Globus pallidus (tissue), 1 donor: ENCODE measurements at regions not wholly inside any gene's neighbourhood (a gene's known extent, or its start where the extent isn't known, plus 50 kb on each side); places are given as distances from the start of the nearest gene placed in this dataset.

Source experiments
- DNase-seq: peaks from one replicate; pipeline ENCODE4 v3.0.0-alpha.2; 2015; ENCODE audit warnings: low spot score

DNA sequence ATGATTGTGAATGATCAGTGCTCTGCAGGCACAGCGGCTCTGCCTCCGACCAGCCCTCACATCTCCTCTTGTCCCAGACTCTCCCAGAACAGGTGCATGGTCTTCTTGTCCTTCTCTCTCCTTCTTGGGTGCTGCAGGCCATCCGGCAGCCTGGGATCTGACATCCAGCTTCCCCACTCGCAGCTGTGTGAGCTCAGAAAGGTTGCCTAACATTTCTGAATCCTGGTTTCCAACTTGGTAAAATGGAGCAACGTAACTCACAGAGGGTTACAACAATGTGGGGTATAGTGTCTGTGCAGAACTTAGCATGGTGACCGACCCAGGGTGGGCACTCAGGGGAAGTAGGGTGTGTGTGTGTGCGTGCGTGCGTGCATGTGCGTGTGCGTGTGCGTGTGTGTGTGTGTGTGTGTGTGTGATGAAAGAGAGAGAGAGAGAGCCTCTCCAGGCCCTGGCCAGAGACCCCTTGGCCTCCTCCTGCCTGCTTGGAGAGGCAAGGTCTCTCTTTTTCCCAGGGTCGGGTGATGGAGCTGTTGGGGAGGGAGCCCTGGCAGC is 110.1 kb downstream of the SNX5 start:
- no peak for DNase-seq

DNA sequence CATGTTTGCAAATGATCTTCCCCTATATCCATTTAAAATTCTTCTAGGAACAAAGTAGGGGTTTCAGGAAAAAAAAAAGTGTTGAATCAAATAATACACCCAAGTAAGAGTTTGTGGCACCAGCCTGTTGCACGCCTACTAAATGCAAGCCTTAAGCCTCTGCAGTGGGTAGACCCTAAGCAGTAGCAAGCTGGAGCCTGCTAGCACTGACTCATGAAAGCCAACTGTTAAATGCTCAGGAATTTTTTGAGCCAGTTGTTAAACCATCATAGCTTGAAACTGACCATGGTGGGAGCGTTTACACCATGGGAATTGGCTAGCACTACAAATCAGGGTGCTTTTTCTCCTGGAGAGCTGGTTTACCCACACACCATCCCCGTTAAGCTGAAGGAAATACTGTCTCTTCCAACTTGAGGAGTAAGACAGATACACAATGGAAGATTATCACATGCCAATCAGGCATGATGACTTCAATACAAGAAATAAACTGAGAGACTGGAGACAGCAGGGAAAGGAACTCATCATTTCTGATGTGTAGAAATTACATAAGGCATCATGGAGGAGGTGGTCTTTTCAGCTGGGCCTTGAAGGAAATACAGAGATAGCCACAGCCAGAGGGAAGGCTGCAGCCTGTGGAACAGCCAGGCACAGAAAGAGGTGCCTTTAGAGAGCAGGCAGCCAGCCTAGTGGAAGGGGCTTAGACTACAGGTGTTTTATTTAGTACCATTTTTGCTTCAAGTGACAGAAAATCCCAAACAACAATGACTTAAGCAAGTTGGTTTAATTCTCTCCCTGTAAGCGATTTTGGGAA is 110.8 kb downstream of the SNX5 start:
- no peak for DNase-seq

DNA sequence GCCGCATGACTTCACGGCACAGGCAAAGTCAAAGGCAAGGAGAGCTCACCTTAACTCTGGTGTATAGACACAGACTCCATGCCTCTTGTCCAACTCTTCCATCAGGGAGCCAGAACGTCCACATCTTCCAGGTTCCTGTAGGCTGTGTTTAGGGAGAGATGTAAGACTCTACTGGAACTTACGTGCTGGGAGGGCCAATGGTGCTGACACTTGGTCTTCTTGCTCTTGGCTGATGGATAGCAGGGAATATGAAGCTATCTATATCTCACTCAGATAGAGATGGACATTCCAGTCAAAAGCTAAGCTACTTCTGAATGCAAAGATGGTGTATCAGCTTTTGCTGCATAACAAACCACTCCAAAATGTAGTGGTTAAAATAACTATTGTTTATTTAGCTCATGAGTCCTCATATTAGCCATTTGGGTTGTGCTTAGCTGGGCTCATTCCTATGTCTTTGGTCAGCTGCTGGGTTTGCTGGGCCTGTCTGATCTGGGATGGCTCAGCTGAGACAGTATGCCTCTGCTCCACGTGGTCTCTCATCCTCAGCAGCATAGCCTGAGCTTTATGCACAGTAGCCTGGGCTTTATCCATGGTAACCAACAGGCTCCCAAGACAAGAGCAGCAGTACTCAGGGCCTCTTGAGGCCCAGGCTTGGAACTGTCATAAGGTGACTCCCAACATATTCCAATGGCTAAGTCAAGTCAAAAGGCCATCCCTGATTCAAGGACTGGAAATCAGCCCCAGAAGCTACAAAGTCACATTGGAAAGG is 111.6 kb downstream of the SNX5 start:
- no peak for DNase-seq

DNA sequence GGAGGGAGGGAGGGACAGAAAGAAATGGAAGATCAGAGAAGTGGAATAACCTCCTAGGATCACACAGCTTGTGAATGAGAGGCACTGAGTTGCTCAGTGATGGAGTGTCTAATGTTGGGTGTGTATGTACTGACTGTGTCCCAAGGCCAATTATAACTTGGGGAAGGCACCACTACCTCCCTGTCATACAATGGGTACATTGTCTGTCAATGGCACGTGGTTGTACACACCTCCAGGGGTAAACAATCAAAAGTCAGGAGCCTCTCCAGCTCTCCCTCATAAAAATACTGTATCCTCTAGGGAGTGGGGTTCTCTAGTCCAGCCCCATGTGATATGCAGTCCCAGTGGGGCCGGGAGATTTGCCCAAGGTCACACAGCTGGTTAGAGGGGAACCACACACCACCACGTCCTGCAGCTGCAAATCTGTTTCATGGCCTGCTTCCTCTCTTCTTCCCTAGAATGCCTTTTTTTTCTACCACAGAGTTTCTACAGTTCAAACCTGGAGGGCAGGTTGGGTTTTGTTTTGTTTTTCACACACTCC is 112.5 kb downstream of the SNX5 start:
- no peak for DNase-seq

DNA sequence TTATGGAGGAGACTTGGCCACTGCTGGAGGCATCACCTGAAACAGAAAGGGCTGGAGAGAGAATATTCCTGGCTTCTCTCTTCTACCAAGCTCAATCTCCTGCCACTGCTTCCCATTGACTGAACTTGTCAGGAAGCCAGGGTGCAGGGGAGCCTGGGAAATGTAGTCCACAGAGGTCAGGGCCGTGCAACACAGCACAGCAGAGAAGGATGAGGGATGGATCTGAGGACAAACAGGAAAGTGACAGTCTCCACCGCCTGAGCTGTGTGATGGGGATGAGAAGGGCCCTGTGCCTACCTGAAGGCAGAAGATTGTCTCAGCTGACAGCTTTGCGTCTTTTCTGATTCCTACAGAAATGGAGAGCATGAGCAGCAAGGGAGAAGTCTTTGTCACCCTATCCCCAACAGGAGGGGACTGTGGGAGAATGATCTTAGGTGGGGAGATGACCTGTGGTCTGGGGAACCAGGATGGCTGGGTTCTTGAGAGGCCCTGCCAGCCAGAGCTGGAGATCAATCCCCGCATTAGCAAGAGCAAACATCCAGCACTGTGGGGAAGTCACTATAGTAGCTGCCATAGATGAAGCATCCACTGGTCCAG is 114.2 kb downstream of the SNX5 start:
- peak; percentile 49 for DNase-seq

DNA sequence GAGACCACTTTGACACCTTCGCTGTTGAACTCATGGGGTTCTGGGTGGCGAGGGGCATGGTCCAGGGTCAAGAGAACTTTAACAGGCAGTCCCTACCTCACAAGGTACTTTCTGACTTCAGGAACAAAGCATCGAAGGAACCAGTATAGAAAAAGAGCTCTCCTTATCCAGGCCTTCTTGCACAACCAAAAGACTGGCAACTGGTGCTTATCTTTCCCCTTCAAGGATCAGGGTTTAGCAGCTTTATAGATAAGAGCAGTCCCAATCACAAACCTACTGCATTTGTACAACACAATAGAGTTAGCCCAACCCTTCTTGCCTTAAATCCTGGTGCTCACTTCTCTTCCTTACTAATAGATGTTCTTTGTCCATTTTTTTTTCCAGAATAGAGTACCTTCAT is 116.3 kb downstream of the SNX5 start:
- no peak for DNase-seq

DNA sequence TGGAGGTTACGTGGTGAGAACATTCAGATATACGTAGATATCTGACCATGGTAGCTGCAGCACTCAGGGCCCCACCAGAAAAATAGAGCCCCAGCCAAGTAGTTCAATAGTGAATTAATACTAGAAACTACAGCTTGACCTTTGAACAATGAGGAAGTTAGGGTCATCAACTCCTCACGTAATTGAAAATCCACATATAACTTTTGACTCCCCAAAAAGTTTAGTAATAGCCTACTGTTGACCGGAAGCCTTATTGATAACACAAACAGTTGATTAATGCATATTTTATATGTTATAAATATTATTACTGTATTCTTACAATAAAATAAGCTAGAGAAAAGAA is 117.9 kb downstream of the SNX5 start:
- DNase-seq: no peak

DNA sequence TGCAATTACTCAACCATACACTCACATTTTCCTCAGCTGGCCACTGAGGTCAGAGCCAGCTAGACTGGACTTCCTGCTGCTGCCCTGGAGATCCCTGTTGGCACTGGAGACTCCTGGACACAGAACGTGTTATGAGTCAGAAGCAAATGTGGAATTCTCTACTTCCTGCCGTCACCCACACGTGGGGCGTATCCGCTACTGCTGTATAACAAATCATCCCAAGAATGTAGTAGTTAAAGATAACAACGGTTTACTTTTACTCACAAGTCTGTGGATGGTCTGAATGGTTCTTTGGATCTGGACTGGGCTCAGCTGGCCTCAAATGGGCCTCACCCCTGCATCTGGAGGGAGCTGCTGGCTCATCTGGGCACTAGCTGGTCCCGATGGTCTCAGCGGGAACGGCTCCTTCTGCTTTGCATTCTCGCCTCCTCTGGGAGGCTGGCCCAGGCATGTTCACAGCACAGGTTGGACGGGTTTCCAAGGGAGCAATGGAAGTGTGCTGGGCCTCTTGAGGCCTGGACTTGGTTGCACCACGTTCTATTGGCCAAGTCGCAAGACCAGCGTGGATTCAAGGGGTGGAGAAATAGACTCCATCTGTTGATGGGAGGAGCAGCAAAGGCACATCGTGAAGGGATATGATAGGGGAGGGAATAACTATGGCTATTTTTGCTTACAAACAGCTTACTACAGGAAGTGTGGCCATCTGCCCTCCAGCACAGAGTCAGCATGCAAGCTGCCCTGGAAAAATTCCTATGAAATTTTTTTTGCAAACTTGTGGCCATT is 118.5 kb downstream of the SNX5 start:
- no peak for DNase-seq

DNA sequence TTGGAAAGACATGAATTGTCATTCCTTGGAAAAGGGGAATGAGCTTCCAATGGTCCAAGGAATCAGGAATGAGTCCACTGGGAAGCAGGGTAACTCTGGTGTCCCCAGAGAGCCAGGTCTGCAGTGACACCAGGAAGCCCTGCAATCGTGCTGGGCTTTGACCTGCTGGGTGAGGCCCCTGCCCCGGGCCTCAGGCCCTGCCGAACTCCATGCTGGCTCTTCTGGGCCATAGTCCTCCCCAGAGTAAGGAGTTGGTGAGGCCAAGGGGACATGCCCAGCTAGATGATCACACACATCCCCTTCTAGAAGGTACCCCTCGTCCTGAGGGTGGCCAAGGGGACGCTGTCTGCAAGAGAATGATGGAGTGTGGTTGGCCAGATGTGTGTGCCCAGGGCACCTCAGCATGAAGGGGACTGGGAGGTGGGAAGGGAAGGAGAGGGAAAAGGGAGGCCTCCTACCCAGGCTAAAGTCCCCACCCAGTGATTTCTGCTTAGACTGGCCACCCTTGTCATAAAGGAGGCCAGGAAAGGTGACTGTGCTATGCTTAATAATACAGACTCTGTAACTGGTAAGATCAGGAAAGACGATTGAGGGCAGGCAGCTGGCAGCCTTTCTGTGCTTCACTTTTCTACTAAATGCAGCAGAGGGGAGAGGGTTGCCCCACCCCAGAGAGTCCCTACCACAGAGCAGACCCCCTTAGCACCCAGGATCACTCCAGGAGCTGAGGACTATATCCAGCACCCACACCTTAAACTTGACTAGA is 119.3 kb downstream of the SNX5 start:
- no peak for DNase-seq

DNA sequence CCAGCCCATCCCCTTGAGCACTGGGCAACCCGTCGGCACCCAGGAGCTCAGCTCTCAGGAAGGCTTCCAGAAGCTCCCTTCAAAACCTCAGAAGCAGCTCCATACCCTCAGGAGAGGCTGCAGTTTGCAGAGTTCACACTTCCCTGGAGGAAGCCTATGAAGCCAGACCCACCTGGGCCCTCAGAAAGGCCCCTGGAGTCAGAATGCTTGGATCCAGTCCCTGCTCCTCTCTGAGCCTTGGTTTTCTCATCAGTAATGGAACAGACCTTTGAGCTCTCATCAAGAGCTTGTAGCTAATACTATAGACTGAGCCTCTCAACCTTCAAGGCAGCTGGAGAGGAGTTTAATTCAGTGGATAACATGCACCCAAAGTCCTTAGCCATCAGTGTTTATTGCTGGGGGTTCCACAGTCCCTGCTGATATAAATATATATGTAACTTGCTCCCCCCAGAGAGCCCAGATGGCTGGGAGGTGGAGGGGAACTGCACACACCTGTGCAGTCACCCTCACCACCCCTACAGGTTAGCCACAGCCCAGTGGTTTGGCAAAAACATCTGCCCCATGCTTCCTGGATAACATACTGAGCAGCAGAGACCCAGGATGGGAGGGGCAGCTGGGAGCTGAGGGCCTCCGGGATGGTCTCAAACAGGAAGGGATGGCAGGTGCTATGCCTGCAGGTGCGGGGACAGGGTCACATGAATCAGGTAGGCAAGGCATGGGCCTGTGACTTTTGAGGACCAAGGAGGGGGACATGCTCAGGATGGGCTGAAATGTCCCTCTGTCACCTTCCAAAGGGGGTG is 120.1 kb downstream of the SNX5 start:
- DNase-seq: no peak

DNA sequence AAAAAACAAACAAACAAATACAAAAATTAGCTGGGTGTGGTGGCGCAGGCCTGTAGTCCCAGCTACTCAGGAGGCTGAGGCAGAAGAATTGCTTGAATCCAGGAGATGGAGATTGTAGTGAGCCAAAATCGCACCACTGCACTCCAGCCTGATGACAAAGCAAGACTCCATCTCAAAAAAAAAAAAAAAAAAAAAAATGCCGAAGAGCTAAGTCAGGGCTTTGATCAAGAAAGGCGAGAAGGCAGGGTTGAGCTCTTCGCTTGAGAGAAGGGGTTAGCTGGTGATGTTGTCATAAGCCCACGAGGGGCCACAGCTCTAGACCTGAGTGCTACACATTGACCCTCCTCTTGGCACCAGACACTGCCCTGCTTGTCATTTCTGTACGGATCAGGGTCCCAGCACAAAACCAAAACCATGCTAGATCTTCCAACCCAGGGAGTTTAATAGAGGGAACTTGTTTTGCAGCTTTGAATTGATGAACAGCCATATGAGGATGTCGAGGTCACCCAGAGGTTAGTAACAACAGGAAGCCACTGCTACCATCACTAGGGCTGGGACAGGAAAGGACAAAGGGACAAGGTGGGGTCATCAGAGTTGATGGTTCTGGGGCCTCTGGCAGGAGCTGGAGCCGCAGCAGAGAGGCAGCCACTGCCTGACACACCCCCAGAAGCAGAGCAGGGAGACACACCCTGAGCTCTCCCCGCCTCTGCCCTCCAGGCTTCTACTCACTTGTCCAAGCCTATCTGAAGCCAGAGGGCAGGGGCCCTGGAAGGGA is 122.7 kb downstream of the SNX5 start:
- DNase-seq: no peak

DNA sequence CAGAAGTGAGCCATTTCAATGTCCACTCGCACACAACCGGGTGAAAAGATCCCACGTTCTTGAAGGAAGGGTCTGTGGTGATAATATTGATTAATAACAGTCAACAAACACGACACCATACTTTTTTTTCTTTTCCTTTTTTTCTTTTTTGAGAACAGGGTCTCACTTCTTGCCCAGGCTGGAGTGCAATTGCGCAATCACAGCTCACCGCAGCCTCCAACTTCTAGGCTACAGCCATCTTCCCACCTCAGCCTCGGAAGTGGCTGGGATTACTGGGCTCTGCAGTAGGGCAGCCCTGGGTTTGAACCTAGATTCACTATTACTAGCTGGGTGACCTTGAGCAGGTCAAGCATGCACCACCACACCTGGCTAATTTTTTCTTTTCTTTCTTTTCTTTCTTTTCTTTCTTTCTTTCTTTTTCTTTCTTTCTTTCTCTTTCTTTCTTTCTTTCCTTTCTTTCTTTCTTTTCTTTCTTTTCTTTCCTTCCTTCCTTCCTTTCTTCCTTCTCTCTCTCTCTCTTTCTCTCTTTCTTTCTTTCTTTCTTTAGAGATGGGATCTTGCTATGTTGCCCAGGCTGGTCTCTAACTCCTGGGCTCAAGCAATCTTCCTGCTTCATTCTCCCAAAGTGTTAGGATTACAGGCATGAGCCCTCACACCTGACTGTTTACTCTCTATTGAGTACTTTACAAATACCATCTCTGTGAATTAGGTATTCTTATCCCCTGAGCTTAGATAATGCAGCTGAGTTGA is 123.9 kb downstream of the SNX5 start:
- no peak for DNase-seq

DNA sequence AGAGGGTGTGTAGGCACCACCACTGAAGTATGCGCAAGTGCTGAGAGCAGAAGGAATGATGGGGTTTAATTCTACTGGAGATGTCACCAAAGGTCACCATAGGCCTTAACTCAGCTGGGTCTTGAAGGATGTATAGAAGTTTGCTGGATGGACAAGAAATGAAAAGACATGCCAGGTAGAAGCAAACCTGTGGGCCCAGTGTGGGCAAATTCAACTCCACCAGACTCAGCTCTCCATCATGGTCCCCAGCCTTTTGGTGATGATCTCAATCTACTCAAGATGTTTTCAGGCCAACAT is 124.5 kb downstream of the SNX5 start:
- DNase-seq: no peak

DNA sequence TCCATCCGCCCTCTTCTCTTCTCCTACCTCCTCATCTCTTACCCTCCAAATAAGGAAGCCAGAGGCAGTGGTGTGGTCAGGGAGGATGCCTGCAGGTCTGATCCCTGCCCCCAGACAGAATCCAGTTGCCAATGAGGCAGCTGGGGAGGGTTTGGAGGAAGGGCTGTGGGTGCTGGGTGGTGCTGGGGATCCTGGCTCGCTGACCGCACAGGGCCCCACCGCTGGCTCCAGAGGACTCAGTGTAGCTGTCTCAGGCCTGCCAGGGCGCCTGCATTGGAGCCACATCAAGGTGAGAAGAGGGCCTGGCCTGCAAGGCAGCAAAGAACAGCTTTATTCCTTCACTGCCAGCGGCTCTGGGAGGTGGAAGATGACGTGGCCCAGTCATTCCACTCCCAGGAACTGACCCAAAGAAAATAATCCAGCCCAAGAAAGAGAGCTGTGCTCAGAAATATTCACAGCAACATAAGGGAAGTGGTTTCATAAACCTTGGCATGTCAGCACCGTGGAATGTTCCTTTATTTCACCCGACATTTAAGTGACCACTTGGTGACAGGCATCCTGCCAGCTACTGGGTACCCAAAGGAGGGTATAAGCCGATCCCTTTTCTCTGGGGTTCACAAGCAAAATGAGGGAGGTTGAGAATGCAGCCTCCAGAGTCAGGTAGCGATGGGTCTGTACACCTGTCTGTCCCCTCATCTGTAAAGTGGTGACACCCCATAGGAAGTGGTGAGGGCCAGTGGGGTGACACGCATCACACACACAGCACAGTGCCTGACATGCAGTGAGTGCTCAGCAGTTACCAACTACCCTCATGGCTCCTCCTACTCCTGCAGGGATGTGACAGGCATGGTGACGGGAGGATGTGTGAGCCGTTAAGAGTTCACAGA is 125.1 kb downstream of the SNX5 start:
- no peak for DNase-seq

DNA sequence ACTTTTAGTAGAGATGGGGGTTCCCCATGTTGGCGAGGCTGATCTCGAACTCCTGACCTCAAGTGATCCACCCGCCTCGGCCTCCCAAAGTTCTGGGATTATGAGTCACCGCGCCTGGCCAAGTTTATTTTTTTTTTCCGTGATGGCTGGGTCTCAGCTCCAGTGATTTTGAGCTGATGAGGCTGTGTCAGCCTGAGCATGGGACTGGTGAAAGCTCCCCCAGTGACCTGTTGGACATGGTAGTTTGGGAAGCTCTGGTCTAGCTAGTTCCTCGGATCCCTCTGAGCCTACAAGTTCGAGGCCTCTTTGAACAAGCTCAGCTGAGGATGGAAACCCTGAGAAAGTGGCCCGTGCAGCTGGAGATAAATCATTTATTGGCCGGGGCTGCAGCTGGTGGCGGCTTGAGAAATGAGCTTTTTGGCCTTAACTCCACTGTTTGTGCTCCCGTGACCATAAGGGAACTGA is 126.8 kb downstream of the SNX5 start:
- no peak for DNase-seq

DNA sequence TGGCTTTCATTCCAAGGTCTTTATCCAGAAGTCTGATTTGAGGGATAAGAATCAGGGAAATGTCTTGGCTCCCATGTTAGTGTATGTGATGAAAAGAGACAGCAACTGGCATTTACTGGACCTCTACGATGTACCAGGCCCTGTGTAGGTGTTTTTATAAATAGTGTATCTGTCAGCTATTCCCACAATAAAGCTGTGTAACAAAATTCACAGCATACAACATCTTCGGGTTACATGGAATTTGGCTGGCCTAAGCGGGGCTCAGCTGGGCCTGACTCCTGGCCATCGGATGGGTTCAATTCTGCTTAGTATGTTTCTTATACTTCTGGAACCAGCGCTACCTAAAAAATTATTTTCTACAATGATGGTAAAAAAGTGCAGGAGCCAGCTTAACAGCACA is 128.2 kb downstream of the SNX5 start:
- no peak for DNase-seq

DNA sequence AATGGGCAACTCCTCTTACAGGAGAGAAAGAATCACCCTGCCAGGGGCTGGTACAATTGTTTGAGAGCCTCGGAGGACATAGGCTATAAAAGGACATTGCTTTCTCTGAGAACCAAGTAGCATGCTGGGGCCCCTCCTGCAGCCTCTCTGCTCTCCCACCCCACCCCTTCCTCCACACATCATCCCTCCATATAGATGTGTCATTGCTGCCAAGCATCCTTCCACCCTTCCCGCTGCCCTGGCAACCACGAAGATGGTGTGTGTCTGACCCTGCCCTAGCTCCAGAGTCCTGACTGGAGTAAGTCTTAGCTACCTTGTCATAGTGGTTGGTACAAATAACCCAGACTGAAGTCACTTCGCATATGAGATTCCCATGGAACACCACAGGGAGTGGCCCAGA is 129.7 kb downstream of the SNX5 start:
- no peak for DNase-seq

DNA sequence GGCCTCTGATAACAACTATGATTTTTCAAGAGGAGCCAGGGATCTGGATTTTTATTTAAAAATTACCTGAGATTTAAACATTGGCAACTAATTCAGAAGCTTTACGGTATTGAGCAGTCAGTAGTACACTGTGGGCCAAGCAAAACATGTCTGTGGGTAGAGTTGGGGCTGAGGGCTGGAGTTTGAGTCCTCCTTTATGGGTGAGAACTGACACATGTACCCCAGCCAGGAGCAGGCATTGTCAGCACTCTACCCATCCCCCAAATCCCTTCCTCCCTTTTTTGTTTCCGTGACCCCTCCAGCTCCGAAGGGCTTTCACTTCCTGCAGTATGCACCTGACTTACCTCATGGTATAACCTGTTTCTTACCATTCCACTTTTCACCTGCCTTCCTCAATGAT is 131.4 kb downstream of the SNX5 start:
- DNase-seq: no peak
